Thyroid gland (tissue), 4 donors: ENCODE measurements at regions not wholly inside any gene's neighbourhood (a gene's known extent, or its start where the extent isn't known, plus 50 kb on each side); places are given as distances from the start of the nearest gene placed in this dataset.

Experiments used
- POLR2A ChIP-seq, 2 donors: fragments of 450-650 bp; IDR thresholded peaks; one replicate each; pipeline ENCODE4 v1.6.1; 2017; ENCODE audit warnings: antibody characterized with exemption in 2 of 2, mild to moderate bottlenecking in 2 of 2, moderate library complexity in 1 of 2
- TF ChIP-seq, protein P1 (sequence below), 6 experiments: fragments of 200-600 bp in 3 of 6; fragments of 450-650 bp in 3 of 6; sonication (generic) in 3 of 6; IDR thresholded peaks; one replicate each; pipeline ENCODE4 v1.5.1; 2016 to 2019; ENCODE audit warnings: antibody characterized with exemption in 6 of 6, mild to moderate bottlenecking in 2 of 6, inconsistent platforms in 1 of 6, moderate library complexity in 1 of 6

DNA sequence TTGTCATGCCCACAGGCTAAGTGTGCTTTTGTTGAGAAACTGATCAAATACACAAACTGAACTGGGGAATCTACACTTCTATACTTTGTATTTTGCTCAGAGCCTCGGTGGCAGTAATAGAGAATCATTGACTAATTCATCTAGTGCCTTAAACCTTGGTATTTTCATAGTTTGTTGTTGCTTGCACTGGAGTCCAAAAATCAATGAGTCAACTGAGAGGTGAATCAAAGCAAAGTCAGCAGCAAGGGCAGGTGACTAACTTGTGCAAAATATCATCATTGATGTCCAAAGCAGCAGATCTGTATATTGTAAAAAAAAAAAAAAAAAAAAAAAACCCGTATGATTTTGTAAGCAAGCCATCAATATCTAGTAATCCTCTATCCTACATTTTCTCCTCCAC lies 296.4 kb downstream of the MAP2K6 start:
- TF ChIP-seq, protein P1, sequence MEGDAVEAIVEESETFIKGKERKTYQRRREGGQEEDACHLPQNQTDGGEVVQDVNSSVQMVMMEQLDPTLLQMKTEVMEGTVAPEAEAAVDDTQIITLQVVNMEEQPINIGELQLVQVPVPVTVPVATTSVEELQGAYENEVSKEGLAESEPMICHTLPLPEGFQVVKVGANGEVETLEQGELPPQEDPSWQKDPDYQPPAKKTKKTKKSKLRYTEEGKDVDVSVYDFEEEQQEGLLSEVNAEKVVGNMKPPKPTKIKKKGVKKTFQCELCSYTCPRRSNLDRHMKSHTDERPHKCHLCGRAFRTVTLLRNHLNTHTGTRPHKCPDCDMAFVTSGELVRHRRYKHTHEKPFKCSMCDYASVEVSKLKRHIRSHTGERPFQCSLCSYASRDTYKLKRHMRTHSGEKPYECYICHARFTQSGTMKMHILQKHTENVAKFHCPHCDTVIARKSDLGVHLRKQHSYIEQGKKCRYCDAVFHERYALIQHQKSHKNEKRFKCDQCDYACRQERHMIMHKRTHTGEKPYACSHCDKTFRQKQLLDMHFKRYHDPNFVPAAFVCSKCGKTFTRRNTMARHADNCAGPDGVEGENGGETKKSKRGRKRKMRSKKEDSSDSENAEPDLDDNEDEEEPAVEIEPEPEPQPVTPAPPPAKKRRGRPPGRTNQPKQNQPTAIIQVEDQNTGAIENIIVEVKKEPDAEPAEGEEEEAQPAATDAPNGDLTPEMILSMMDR (IDR thresholded peaks at IDR 0.05), result no peak
- no peak for TF ChIP-seq POLR2A (IDR thresholded peaks at IDR 0.05)
